ENCODE measurements at regions not wholly inside any gene's neighbourhood (a gene's known extent, or its start where the extent isn't known, plus 50 kb on each side); places are given as distances from the start of the nearest gene placed in this dataset.
"Not testable (repeated sequence)": the region's sequence is repeated elsewhere in the genome, so short reads cannot be mapped to it uniquely, and the experiment has no call there.

DNA sequence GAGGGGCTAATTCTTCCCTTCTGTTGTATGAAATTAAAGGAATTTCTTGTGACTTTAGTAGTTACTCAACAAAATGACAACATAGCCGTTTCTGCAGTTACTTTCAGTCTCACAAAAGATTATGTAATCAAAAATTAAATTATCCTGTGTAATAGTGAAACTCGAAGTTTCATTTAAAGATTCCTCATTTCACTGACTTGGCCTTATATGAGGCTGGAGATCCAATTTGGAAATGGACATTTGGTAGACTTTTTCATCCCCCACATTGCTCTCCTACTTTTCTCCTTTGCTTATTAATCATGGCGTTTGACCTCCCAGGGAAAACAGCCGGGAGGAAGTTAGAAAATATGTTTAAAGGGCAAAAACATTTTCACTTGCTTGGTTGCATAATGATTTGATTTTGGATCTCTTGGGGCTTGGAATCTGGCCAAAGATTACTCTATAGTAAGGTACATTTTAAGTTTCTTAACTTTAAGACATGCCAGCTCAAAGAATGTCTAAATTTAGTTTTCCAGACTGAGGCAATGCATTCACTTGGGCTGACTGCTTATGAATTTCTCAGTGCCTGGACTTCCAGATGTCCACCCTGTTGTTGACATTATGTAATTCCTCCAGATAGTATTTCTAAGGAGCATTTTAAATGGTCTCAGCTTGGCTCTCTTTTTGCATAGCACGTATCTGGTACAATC, 1364.9 kb upstream of the MIR17HG start:
- no peak for DNase-seq (ENCODE audit: low read depth)

DNA sequence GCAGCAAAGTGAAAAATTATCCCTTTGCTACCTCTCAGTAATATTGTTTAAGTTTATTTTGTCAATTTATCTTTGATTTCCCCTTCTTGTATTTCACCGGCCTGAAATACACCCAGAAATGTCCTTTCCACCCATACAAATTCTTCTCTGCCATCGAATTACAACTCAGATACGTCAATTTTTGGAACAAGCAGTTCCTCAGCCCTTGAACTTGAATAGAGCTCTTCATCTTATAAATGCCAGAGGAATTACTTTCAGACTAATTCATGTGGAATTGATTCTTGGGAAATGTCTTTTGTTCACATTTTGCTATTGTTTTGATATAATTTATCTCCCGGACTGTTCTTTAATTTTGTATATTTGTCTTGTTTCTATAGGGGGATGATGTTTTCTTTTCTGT, 1359.3 kb upstream of the MIR17HG start:
- DNase-seq (ENCODE audit: low read depth) = no peak

GRCh38 chr13:90003566-90003965, 1343.9 kb upstream of the MIR17HG start:
- DNase-seq (ENCODE audit: low read depth) = no peak

DNA sequence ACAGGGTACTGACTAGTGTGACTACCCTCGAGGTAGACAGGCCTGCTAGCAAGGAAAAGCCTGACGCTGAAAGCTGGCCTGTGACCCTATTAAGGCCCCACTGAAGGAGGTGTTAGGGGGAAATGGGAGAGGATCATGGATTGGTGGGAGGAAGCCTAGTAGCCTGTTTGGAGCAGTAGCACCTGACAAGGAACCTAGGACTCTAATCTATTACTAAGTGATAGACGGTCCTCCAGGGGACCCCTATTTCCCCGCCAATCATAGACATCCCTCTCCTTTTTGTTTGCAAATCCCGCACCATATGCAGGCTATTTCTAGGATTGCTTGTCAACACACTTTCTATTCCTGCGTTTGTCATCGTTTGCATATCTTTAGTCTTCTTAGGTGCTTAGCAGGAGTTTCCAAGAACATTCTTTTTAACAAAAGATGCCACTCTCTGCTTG, 1338.8 kb upstream of the MIR17HG start:
- DNase-seq (ENCODE audit: low read depth) = no peak

DNA sequence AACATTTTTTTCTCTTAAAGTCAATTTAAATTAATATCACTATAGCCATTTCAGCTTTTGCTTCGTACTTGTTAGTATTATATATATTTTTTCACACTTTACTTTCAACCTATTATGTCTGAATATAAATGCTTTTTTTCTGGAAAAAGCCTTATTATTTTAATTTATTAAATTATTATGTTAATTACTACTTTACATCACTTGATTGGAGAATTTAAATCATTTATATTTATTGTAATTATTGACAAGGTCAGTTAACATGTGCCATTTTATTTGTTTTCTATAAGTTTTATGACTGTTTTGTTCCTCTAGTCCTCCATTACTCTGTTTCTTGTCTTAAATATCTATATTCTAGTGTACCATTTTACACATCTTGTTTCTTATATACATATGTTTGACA, 1333.4 kb upstream of the MIR17HG start:
- no peak for DNase-seq (ENCODE audit: low read depth)

- no peak for DNase-seq (ENCODE audit: low read depth)
Observed at GRCh38 chr13:90015565-90016507, 1331.7 kb upstream of the MIR17HG start.

- DNase-seq (ENCODE audit: low read depth) = no peak
Observed at GRCh38 chr13:90016688-90017087, 1330.8 kb upstream of the MIR17HG start.

DNA sequence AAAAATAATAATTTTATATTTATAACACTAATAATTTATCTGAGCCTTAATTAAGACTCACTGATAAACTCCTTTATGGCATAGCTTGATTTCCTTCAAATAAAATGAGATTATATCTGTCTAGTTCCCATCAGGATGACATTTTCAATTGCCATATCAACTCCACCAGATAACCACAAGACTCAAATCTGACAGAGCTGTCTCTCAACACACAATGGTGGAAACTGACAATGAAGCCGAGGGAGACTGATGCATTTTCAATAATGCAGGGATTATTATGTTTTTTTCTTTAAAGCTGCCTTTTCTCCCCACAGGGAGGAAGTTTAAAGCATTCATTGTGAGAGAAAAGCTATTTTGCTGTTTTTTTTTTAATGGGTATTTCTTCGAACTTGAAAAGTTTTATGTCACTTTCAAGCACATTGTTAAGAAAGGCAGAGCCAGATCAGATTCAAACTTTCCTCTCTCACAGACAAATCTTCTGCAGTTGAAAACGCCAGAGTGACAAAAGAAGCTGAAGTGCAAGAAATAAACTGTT, 1326.9 kb upstream of the MIR17HG start:
- no peak for DNase-seq (ENCODE audit: low read depth)

DNA sequence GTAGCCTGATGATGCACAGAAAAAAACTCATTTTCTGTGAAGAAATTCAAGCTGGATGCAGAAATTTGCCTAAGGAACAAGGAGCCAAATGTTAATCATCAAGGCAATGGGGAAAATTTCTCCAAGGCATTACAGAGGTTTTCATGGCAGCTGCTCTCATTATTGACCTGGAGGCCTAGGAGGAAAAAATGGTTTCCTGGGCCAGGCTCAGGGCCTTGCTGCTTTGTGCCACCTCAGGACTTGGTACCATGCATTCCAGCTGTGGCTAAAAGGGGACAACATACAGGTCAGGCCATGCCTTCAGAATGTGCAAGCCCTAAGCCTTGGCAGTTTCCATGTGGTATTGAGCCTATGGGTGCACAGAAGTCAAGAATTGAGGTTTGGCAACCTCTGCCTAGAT, 1320.1 kb upstream of the MIR17HG start:
- DNase-seq (ENCODE audit: low read depth) = no peak

DNA sequence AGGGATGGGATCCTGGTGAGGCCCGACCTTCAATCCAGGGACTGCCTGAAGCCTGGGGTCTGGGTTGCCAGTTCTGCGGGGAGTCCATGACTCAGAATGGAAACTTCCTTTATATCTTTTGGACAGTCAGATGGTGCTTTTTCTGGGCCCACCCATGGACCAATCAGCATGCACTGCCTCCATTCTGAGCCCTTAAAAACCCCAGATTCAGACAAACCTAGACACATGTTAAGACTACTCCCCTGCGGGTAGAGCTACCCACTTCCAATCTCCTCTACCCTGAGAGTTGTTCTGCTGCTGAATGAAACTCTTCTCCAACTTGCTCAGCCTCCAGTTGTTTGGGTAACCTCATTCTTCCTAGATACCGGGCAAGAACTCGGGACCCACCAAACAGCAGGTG, 1315.2 kb upstream of the MIR17HG start:
- no peak for DNase-seq (ENCODE audit: low read depth)

- no peak for DNase-seq (ENCODE audit: low read depth)
Observed at GRCh38 chr13:90032841-90033493, 1314.5 kb upstream of the MIR17HG start.

DNA sequence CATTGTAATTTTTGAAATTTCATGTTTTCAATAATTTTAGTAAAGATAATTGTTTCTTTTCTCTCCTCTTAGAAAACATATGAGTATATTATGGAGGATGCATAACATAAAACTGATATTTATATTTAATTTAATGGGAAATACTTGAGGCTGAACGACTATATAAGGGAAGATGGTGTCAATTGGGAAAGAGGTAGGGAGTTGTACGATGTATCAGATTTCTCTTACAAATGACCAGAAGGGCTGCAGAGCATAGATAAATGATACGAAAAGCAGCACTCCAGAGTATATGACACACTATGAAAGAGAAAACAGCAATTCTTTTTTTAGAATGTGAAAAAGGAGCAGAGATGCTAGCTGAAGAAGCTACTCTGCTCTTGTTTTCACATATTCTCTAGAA, 1308.0 kb upstream of the MIR17HG start:
- DNase-seq (ENCODE audit: low read depth) = no peak

DNA sequence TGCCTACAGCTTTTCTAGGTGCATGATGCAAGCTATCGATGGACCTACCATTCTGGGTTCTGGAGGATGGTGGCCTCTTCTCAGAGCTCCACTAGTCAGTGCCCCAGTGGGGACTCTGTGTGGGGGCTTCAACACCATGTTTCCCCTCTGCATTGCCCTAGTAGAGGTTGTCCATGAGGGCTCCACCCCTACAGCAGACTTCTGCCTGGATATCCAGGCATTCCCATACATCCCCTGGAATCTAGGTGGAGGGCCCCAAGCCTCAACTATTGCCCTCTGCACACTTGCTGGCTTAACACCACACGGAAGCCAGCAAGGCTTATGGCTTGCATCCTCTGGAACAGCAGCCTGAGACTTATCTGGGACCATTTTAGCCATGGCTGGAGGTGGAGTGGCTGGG, 1299.9 kb upstream of the MIR17HG start:
- DNase-seq (ENCODE audit: low read depth) = no peak

GRCh38 chr13:90049989-90050671, 1297.4 kb upstream of the MIR17HG start:
- DNase-seq (ENCODE audit: low read depth) = no peak

DNA sequence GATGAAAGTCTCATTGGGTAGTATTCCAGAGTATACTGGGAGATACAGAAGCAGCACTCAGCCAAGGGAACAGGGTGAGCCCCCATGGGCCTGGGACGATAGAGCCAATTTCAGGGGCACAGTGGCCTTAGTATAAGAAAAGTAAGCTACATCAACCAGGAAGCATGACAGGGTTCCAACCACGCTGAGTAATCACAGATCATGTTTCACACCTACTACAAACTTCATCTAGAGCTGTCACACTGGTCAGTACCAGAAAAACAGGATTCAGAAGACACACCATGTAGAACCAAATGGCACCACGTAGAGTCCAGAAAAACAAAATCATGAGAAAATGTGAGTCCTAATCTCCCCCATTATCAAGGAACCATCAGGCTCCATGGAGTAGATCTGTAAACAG, 1292.4 kb upstream of the MIR17HG start:
- DNase-seq (ENCODE audit: low read depth) = no peak

- no peak for DNase-seq (ENCODE audit: low read depth)
Observed at GRCh38 chr13:90055760-90056159, 1291.7 kb upstream of the MIR17HG start.

DNA sequence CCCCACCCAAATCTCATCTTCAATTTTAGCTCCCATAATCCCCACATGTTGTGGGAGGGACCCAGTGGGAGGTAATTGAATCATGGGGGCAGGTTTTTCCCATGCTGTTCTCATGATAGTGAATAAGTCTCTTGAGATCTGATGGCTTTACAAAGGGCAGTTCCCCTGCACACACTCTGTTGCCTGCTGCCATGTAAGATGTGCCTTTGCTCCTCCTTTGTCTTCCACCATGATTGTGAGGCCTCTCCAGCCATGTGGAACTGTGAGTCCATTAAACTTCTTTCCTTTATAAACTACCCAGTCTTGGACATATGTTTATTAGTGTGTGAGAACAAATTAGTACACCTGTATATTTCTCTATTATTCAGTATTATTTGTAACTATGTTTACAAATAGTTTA, 1283.3 kb upstream of the MIR17HG start:
- DNase-seq (ENCODE audit: low read depth) = not testable (repeated sequence)

DNA sequence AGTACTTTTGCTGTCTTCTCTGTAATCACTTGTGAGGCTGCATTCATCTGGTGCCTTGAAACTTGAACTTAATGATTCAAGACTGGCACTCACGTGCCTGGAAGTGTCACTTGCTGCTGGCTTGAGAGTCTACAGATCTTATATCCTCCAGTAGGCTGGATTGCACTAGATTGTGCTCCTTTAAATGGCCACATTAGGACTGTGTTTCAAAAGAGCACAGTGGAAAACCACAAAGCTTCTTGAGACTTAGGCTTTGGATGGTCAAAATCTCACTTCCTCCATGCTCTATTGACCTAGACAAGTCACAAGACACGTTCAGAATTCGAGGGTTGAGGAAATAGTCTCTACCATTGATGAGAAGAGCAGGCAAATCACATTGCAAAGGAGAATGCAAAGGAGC, 1278.8 kb upstream of the MIR17HG start:
- no peak for DNase-seq (ENCODE audit: low read depth)

DNA sequence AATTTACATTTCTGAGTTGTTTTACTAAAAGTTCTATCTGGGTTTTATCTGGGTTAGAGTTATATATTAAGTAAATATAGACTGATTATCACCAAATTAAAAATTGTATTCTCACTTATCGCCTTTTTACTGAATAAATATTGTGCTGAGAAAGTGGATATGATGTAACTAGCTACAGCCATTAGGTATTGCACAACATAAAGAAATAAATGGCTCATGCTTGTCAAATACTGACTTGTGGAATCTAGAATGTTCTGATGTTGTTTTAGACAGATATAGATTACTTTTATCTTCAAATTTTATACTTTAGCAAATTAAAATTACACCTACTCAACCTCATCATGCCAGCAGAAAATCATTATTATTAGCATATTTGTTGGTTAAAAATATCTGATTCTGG, 1277.1 kb upstream of the MIR17HG start:
- no peak for DNase-seq (ENCODE audit: low read depth)

DNA sequence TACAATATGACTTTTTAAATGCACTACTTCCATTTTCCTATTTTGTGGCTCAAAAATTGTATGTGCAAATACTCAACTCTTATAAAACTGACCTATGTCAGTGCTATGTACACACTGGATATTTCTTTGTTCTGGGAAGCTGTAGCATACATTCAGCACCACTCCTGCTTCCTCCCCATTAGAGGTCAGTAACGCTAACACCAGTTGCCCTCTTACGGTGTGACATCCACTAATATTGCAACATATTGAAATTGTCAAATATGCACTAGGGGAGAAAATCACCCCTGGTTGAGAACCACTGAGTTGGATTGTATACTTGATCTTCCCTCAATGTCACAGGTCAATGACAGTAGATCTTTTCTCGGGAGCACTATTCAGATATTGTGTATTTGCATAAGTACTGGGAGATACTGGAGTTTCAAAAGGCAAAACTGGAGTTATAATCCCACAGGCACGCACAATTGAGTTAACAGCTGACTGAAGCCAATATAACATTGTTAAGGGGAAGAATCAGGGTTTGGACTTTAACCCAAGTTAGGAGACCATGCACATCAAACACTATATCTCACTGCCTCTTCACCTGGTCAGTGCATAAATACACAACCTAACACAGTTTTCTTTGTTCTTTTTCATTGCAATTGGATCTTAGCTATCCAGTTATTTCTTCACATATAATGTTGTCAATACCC, 1276.5 kb upstream of the MIR17HG start:
- no peak for DNase-seq (ENCODE audit: low read depth)

DNA sequence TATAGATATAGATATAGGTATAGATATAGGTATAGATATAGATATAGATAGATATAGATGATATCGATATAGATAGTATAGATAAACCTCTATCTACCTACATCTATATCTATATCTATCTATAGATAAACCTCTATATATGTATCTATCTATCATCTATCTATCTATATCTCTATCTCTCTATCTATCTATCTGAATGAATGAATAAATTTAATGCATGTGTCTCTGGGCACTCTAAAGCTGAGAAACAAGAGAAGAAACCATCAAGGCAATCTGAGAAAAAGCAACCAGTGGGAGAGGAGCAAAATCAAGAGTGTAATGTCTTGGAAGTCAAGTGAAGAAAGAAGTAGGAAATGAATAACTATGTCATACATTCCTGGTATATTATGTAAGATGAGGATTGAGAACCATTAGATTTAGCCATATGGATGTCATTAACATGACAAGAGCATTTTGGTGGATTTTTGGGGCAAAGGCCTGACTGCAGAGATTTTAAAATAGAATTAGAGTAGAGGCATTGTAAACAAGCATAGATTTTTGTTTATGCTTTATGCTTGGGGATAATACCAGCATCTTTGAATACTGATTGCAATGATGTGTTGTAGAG, 1262.7 kb upstream of the MIR17HG start:
- DNase-seq (ENCODE audit: low read depth) = no peak

Measured in activated T-cell treated with anti-CD3 and anti-CD28 coated beads for 48 hours (primary cell).